Islet of Langerhans (tissue), 1 donor: ENCODE measurements at regions not wholly inside any gene's neighbourhood (a gene's known extent, or its start where the extent isn't known, plus 50 kb on each side); places are given as distances from the start of the nearest gene placed in this dataset.
"Not testable (repeated sequence)": the region's sequence is repeated elsewhere in the genome, so short reads cannot be mapped to it uniquely, and the experiment has no call there.

ENCODE experiments used
- FAIRE-seq: peaks from one replicate; lab custom pipeline; 2011; peaks lifted over from hg19 to GRCh38; lab: Jason Lieb, UNC

DNA sequence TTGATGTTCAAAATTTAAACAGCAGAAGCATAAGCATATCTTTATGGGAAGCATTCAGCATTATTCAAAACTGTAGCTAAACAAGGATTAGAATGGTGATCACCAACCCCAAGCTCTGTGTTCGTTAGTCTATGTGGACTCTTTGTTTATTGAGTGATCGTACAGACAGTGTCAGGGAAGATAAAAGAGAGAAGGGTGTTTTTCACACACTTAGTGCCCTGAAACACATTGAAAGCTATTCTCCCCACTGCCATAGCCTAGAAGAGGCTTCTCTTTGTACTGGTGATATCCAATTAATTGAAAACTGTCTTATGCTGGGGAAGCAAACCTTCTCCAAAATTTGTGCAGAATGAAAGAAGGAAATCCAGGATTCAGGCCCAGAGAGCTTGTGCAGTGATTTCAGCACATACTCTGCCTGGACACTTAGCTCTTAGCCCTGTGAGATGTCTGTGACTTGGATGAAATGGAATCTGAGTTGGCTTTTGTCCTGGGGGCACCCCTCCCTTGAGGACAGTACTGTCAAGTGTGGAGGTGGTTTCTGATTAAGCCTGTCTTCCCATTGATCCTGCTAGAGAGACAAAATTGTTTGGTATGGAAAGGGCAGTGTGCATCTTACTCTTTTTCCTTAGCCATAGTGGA is 125.7 kb upstream of the MTHFD1L start:
- FAIRE-seq = no peak

DNA sequence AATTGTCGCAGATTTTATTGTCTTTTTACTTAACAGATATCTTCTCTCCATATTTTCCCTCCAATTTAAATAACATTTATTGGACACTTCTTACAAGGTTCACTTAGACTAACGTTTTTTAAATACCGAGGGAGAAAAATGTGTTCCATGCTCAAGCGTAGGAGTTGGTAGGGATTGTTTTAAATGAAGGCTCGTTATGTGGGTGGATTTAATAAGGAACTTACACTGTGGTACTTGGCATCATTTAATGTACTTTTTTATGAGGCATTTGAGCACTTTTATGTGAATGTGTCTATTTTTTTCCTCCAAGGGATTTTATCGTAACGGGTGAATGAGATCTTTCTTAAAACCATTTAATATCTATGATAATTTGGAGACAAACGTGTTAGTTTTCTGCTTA is 125.0 kb upstream of the MTHFD1L start:
- no peak for FAIRE-seq

DNA sequence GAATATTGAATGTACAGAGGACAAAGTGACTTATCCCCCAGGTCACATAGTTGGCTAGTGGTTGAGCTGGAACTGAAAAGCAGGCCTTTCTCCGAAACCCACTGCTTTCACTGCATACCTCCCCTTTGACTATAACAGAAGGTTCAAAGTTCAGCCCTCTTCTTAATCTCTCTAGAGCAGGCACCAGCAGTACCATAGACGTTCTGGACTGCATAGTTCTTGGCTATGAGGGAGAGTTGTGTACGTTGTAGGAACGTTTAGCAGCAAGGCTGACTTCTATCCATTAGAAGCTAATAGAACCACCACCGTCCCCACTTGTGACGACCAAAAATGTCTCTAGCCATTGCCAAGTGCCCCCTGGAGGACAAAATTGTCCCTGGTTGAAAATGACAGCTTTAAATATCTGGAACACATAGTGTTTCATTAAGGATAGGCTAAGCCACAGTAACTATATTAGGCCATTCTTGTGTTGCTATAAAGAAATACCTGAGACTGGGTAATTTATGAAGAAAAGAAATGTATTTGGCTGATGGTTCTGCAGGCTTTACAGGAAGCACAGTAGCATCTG is 123.8 kb upstream of the MTHFD1L start:
- no peak for FAIRE-seq

GRCh38 chr6:150744522-150745260 is 120.8 kb upstream of the MTHFD1L start:
- no peak for FAIRE-seq

GRCh38 chr6:150745896-150746295 is 119.6 kb upstream of the MTHFD1L start:
- no peak for FAIRE-seq

DNA sequence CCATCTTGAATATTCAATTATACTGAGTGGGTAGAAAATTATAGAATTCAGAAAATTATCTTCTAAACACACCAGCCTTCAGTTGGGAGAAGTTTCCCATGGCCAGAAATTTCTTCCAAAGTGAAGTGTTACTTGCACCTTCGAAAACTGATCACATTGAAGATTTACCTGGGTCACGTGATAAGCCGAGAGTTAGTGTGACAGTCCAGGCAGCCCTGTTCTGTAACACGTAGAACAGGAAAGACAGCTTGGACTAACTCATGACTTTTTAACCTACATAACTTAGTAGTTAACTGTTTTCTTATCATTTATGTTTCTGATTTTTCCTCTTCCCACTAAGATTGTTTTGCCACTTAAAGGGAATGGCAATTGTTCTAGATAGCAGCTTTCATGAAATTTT is 118.3 kb upstream of the MTHFD1L start:
- no peak for FAIRE-seq

DNA sequence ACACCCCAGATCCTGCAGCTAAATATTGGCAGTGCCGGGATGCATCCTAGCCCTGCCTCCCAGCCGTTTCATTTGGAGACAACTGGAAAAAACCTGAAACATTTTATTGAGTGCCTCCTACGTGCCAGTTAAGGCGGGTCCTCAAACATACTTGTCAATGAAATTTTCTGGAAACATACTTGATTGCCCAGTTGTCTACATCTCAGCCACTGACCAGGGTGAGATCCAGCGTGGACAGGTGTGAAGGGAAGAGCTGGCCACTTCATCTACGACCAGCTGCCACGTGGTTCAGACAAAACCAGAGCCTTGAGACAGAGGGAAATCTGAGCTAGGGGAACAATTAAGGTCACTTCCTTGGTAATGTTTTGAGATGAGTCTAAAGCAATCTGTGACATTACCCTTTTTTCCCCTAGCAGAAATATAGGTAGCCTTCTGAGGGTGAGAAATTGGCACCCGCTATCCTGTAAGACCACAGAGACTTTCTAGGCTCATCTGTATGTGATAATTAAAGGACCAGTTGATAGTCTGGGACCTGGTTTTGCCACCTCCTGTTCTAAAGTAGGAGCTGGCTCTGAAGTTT is 116.3 kb upstream of the MTHFD1L start:
- no peak for FAIRE-seq

- no peak for FAIRE-seq
Measured at GRCh38 chr6:150751296-150751695, 114.2 kb upstream of the MTHFD1L start.

- FAIRE-seq = no peak
Measured at GRCh38 chr6:150752409-150752808, 113.1 kb upstream of the MTHFD1L start.

DNA sequence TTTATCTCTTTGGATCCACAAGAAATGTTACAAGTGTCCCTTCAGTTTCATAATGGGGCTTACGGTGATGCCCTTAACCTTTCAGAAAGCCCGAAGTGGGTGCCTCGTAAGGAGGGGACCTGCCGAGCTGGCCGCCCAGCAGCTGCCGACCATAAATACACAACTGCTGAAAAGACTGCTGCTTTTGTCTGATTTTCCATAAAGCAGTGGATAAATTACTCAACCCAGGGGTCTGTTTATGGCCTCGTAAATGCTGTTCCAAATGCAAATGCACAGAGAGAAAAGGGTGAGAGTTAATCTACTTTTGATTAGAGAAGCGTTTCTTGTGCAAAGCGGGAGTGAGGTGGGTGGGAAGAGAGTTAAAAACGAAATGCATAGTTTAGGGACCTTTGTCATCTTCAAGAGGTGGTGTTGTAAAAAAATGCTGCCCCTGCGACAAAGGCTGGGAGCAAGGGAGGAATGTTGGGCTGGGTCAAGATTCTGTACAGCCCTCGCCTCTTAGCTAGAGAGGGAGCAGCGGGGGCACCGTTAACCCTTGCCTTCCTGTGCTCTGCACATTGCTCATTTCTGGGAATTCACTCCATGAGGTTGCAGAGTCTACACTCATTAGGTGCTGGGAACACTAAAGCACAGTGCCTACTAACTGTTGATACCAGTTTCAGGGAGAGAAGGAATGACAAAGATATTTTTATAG is 112.0 kb upstream of the MTHFD1L start:
- no peak for FAIRE-seq

GRCh38 chr6:150755042-150755441 is 110.5 kb upstream of the MTHFD1L start:
- FAIRE-seq = no peak

DNA sequence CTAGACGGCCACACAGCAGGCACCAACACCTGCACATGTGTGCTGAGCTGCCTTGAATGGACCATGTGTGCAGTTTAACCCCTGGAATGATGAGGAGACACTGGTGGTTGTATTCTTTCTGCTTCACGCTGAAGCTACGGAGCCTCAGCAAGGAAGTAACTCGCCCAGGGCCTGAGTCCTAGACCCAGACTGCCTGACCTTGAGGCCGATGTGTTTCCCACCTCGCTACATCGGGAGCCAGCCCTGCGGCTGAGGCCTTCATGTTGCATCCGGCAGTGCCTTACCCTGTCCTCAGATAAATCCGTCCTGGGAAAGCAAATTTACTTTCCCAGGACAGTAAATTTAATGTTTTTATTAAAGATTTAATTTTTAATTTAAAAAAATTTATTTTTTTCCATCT is 110.0 kb upstream of the MTHFD1L start:
- no peak for FAIRE-seq

DNA sequence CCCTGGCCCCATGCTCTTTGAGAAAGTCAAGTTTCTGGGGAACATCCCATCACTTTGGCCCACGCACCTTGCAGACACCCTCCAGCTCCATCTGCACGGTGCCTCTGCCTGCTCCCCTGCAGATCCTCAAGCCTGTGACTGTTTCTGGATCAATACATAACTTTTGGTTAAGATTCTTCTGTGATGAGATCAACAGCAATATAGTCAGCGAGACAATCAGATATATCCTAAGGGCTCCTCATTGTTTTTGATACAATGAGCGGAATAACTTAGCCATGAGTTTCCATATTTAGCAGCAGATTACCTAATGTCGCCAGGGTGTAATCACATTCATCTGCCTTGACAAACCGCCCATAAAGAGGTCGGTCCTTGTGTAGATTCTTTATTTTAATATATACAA is 109.3 kb upstream of the MTHFD1L start:
- no peak for FAIRE-seq

DNA sequence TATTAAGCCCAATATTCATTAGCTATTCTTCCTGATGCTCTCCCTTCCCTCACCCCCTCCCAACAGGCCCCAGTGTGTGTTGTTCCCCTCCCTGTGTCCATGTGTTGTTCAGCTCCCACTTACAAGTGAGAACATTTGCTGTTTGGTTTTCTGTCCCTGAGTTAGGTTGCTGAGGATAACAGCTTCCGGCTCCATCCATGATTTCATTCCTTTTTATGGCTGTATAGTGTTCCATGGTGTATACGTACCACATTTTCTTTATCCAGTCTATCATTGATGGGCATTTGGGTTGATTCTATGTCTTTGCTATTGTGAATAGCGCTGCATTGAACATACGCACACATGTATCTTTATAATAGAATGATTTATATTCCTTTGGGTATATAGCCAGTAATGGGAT is 107.7 kb upstream of the MTHFD1L start:
- FAIRE-seq = not testable (repeated sequence)

- FAIRE-seq = no peak
Measured at GRCh38 chr6:150759483-150759882, 106.0 kb upstream of the MTHFD1L start.

GRCh38 chr6:150761771-150762170 is 103.7 kb upstream of the MTHFD1L start:
- FAIRE-seq = no peak

DNA sequence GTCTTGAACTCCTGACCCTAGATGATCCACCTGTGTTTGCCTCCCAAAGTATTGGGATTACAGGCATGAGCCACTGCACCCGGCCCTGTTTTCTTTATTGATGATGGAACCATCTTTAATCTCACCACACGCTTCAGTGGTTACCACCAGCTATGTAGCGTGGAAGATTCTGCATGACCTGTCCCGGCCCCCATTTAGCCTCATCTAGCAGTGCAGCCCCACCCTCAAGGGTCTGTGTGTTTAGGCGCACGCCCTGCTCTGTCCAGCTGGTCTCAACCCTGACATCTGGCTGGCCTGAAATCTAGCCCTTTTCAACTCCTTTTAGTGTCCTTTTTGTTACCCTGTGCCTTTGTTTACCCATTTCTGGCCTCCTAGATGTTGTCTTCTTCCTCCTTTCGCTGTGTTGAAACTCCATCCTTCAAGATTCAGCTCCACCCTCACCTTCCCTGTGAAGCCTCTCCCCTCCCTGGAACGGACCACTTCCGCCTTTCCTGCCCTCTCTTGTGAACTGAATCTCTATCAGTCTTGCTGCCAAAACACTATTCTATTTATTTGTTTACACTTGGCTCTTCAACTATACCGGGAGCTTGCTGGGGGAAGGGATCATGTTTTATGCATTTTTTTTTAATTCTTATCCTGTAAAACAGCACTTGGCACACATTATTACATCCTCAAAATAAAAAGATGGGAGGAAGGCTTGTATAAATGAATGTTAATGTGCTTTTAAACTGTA is 101.0 kb upstream of the MTHFD1L start:
- no peak for FAIRE-seq

DNA sequence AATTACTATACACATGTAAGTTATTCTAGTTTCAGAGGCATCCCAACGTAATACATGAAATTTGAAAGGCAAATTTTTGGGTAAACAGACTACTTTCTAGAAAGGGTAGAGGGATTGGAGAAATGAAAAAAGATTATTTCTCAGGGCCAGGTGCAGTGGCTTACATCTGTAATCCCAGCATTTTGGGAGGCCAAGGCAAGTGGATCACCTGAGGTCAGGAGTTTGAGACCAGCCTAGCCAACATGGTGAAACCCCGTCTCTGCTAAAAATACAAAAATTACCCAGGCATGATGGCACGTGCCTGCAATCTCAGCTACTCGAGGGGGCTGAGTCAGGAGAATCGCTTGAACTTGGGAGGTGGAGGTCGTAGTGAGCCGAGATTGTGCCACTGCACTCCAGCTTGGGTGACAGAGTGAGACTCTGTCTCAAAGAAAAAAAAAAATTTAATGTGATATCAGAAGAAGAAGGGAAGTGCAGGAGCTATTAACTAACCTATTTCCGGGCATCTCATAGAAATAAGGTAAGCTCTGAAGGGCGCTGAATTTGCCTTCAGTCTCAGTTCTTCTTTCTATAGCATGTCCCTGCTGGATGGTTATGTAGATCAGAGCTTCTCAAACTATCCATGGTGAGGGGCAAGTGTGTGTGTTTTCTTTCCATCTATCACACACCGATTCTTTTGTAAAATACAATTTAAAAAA is 100.3 kb upstream of the MTHFD1L start:
- FAIRE-seq = no peak

DNA sequence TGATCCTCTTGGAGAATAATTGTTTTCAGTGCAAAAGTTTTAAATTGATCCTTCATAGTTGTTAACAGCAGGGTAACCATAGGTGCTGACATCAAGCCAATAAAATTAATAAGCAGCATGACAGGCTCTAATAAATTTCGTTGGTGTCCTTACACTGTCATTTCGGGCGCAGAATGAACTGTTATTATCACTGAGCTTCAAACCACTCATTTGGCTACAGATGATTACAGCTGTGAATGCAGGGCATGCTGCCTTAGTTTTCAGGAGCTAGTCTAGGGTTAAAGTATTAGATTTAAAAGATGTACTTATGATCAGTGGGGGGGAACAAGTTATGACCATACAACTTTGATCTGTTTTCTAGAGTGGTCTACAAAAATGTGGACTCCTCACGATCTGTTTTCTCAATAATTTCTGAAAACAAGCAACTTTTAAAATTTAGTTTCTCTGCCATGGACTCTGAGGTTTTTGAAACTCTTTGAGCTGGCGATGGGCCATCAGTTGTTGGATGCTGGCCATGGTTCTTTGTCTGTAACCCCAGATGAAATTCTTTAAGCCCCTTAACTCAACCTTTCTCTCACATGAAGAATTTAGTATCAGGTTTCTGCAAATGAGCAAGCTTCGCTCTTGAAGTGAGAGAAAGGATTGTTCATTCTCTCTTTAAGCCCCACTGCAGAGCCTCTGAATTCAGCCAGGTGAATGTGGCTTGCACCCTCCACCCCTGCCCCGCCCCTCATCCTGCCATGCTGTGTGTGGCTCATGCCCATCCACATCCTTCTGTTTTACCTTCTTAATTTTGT is 99.1 kb upstream of the MTHFD1L start:
- no peak for FAIRE-seq

DNA sequence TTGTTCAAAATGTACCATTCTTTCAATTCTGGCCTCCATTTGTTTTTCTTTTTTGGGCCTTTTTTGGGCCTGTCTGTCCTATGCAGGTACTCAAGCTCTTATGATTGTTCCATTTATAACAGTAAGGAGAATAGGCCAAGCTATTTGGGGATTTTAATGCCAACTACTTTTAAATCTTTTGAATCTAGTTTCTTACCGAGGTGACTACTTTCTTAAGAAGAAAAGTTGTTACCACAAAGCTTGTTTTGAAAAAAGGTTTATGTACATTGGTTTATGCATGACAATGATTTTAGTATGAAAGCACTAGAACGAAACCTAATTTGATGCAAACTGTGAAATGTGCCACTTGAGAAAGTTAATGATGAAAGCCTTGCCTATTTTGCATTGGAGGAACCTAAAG is 98.3 kb upstream of the MTHFD1L start:
- FAIRE-seq = no peak

- no peak for FAIRE-seq
Measured at GRCh38 chr6:150767571-150768018, 97.9 kb upstream of the MTHFD1L start.
